Lower leg skin (tissue), 3 donors: ENCODE measurements at regions not wholly inside any gene's neighbourhood (a gene's known extent, or its start where the extent isn't known, plus 50 kb on each side); places are given as distances from the start of the nearest gene placed in this dataset.

Experiments used
- POLR2A ChIP-seq, 2 donors: fragments of 450-650 bp; IDR thresholded peaks; one replicate each; pipeline ENCODE4 v1.6.1; 2016 to 2017; ENCODE audit warnings: antibody characterized with exemption in 2 of 2, mild to moderate bottlenecking in 1 of 2, moderate library complexity in 1 of 2
- TF ChIP-seq, protein P1 (sequence below), 3 donors: fragments of 450-650 bp; IDR thresholded peaks; one replicate each; pipeline ENCODE4 v1.5.1; 2016; ENCODE audit warnings: antibody characterized with exemption in 3 of 3, mild to moderate bottlenecking in 3 of 3, moderate library complexity in 2 of 3

- TF ChIP-seq POLR2A (IDR thresholded peaks at IDR 0.05) = no peak
- TF ChIP-seq, protein P1, sequence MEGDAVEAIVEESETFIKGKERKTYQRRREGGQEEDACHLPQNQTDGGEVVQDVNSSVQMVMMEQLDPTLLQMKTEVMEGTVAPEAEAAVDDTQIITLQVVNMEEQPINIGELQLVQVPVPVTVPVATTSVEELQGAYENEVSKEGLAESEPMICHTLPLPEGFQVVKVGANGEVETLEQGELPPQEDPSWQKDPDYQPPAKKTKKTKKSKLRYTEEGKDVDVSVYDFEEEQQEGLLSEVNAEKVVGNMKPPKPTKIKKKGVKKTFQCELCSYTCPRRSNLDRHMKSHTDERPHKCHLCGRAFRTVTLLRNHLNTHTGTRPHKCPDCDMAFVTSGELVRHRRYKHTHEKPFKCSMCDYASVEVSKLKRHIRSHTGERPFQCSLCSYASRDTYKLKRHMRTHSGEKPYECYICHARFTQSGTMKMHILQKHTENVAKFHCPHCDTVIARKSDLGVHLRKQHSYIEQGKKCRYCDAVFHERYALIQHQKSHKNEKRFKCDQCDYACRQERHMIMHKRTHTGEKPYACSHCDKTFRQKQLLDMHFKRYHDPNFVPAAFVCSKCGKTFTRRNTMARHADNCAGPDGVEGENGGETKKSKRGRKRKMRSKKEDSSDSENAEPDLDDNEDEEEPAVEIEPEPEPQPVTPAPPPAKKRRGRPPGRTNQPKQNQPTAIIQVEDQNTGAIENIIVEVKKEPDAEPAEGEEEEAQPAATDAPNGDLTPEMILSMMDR (IDR thresholded peaks at IDR 0.05) = no peak
Observed at GRCh38 chr13:88104576-88104975, 433.4 kb downstream of the SLITRK5 start.
